Upper lobe of left lung (tissue), 6 donors: ENCODE measurements at regions not wholly inside any gene's neighbourhood (a gene's known extent, or its start where the extent isn't known, plus 50 kb on each side); places are given as distances from the start of the nearest gene placed in this dataset.

ENCODE experiments used
- ATAC-seq, 2 donors: fragments of 200-7000 bp; cut with Tn5 transposase; one replicate each; pipeline ENCODE4 v1.9.1; 2022; ENCODE audit warnings: mild to moderate bottlenecking in 2 of 2, moderate library complexity in 2 of 2; ENCODE audit not compliant: low FRiP score in 2 of 2
- DNase-seq, 2 donors: peaks; one replicate each; pipeline ENCODE4 v3.0.0-alpha.2; 2019 to 2020
- H3K27ac ChIP-seq, 4 donors: fragments of 200-600 bp; sonication (generic); one replicate each; pipeline ENCODE4 v1.5.1; 2016 to 2019
- H3K27me3 ChIP-seq, 4 donors: fragments of 200-600 bp; sonication (generic); one replicate each; pipeline ENCODE4 v1.5.1; 2017 to 2019
- H3K36me3 ChIP-seq, 4 donors: fragments of 200-600 bp; sonication (generic); one replicate each; pipeline ENCODE4 v1.5.1; 2016 to 2019
- H3K4me1 ChIP-seq, 4 donors: fragments of 200-600 bp; sonication (generic); one replicate each; pipeline ENCODE4 v1.5.1; 2018 to 2019
- H3K4me3 ChIP-seq, 4 donors: fragments of 200-600 bp; sonication (generic); one replicate each; pipeline ENCODE4 v1.5.1; 2017 to 2019; ENCODE audit warnings: mild to moderate bottlenecking in 2 of 4, moderate library complexity in 1 of 4
- H3K9me3 ChIP-seq, 4 donors: fragments of 200-600 bp; sonication (generic); one replicate each; pipeline ENCODE4 v1.5.1; 2018 to 2019
- CTCF ChIP-seq, 6 experiments: fragments of 450-650 bp in 4 of 6; fragments of 200-600 bp in 2 of 6; sonication (generic) in 2 of 6; IDR thresholded peaks; one replicate each; pipeline ENCODE4 v1.5.1; 2016 to 2019; ENCODE audit warnings: antibody characterized with exemption in 6 of 6
- EP300 ChIP-seq, 4 donors: sonication (generic); formaldehyde crosslinking; IDR thresholded peaks; one replicate each; pipeline ENCODE4 v1.5.1; 2017; ENCODE audit warnings: antibody characterized with exemption in 4 of 4, control low read depth in 2 of 4
- POLR2A ChIP-seq, 4 donors: fragments of 450-650 bp; IDR thresholded peaks; one replicate each; pipeline ENCODE4 v1.5.1; 2016 to 2017; ENCODE audit warnings: antibody characterized with exemption in 4 of 4, mild to moderate bottlenecking in 2 of 4
- POLR2AphosphoS5 ChIP-seq, 2 donors: sonication (generic); formaldehyde crosslinking; IDR thresholded peaks; one replicate each; pipeline ENCODE4 v1.5.1; 2017; ENCODE audit warnings: antibody characterized with exemption in 2 of 2
- whole genome bisulfite sequencing, 2 donors: methylation state at CpG; one replicate each; pipeline ENCODE4 v1.1.5; 2017 to 2018; 5-methylcytosine and 5-hydroxymethylcytosine counted together
- donor health status: DM: no; HTN: no; CAD: no; lungs with moderate emphysema.
- donor health status: DM: no; HTN: yes; CAD: no; lungs with severe emphysema.

- H3K4me3 ChIP-seq: no peak overlapping the region
- H3K9me3 ChIP-seq: no peaks in the 10 kb centered on the region
- H3K27me3 ChIP-seq: no peaks in the 10 kb centered on the region
- H3K4me1 ChIP-seq: peaks cover 11 to 41% (median 26%) of the 10 kb centered on the region in 4 donors
- ATAC-seq (no peak), DNase-seq (peak; percentile 39 to 51)
- TF ChIP-seq POLR2AphosphoS5 (IDR thresholded peaks at IDR 0.05) (no peak), POLR2A (IDR thresholded peaks at IDR 0.05) (no peak), EP300 (IDR thresholded peaks at IDR 0.05) (no peak), CTCF (IDR thresholded peaks at IDR 0.05) (no peak)
- no peaks in the 10 kb centered on the region for H3K36me3 ChIP-seq
- peak overlapping the region in 3 of 4 donors; percentile 3 to 48 (median 15) for H3K27ac ChIP-seq
- 81 to 83% methylated on average over 7 of the region's 11 CpGs for WGBS, 2 donors
Measured at GRCh38 chr16:85365120-85365519, 248.0 kb upstream of the GSE1 start.

DNA sequence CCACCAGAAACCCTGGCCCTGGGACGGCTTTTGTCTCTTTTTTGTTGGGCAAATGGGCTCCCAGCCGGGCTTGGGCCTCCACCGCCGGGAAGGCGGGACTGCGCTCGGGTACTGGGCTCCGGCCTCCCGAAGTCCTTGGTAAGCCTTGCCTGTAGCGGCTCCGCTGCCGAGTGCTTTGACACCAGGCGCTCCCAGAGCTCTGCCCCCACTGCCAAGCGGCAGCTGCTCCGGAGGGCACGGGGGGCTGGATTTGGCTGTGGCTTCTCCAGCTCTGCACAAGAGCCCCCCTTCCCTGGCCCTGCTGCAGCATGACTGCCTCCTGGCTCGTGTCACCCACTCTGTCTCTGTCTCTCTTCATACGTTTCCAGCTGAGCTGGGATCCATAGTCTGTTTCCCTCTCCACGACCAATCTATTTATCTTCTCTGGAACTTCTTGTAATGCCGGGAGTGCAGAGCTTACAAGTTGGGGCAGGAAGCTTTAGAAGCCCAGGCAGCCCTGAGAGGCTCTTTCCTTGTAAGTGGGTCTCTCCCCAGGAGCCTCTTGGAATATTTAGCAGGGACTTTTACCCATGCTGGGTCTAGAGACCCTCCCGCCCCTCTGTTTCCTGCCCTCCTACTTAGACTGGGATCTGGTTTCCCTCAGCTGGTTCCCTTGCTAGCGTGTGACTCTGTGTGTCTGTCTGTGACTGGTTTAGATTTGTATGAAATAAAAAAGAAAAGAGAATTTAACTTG is 246.9 kb upstream of the GSE1 start:
- Histone ChIP-seq H3K27me3 (no peaks in the 10 kb centered on the region), H3K36me3 (no peaks in the 10 kb centered on the region), H3K27ac (no peak overlapping the region), H3K9me3 (no peaks in the 10 kb centered on the region), H3K4me3 (no peak overlapping the region), H3K4me1 (peaks cover 18 to 44% (median 35%) of the 10 kb centered on the region in 4 donors)
- peak in 1 of 2 donors; percentile 80 for DNase-seq
- no peak for TF ChIP-seq CTCF (IDR thresholded peaks at IDR 0.05)
- no peak for TF ChIP-seq POLR2A (IDR thresholded peaks at IDR 0.05)
- no peak for ATAC-seq
- 59 to 75% methylated on average over 11 to 22 of the region's 22 CpGs for WGBS, 2 donors

DNA sequence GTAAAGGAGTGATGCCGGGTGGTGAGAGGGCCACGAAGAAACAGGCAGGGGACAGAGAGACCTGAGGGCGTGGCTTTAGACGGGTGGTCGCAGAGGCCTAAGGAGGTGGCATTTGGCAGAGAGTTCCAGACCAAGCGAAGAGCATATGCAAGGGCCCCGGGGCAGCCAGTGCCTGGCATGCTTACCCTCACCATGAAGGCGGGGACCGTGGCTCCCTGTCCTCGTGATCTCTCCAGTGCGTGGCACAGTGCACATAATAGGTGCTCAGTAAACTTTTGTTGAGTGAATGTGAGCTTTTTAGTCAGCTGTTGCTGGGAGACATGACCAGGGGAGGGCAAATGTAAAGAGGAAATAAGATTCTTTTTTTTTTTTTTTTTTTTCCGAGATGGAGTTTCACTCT is 245.6 kb upstream of the GSE1 start:
- no peak overlapping the region for H3K4me3 ChIP-seq
- peaks cover 23 to 54% (median 34%) of the 10 kb centered on the region in 4 donors for H3K4me1 ChIP-seq
- 87 to 91% methylated on average over 12 of the region's 12 CpGs for WGBS, 2 donors
- ATAC-seq (no peak), DNase-seq (peak in 1 of 2 donors; percentile 32)
- H3K27ac ChIP-seq: no peak overlapping the region
- no peak for TF ChIP-seq POLR2AphosphoS5 (IDR thresholded peaks at IDR 0.05)
- TF ChIP-seq EP300 (IDR thresholded peaks at IDR 0.05): no peak
- TF ChIP-seq CTCF (IDR thresholded peaks at IDR 0.05): no peak
- H3K9me3 ChIP-seq: no peaks in the 10 kb centered on the region
- no peaks in the 10 kb centered on the region for H3K36me3 ChIP-seq
- no peaks in the 10 kb centered on the region for H3K27me3 ChIP-seq

- no peak overlapping the region for H3K27ac ChIP-seq
- ATAC-seq (no peak), DNase-seq (no peak)
- 88 to 93% methylated on average over 7 of the region's 7 CpGs for WGBS, 2 donors
- TF ChIP-seq POLR2A (IDR thresholded peaks at IDR 0.05) (no peak), CTCF (IDR thresholded peaks at IDR 0.05) (no peak), POLR2AphosphoS5 (IDR thresholded peaks at IDR 0.05) (no peak)
- no peaks in the 10 kb centered on the region for H3K27me3 ChIP-seq
- no peaks in the 10 kb centered on the region for H3K36me3 ChIP-seq
- H3K4me3 ChIP-seq: no peak overlapping the region
- peaks cover 26 to 56% (median 32%) of the 10 kb centered on the region in 4 donors for H3K4me1 ChIP-seq
- H3K9me3 ChIP-seq: no peaks in the 10 kb centered on the region
Measured at GRCh38 chr16:85369060-85369459, 244.1 kb upstream of the GSE1 start.
